OCI-LY1 (cell line): ENCODE measurements at regions not wholly inside any gene's neighbourhood (a gene's known extent, or its start where the extent isn't known, plus 50 kb on each side); places are given as distances from the start of the nearest gene placed in this dataset.

Experiments used
- H2AFZ ChIP-seq: fragments of 200-600 bp; sonication (generic), shearing (Covaris generic); 2 replicates; pipeline ENCODE4 v1.6.0; 2014; ENCODE audit warnings: antibody characterized with exemption, mild to moderate bottlenecking, low read length
- H3F3A ChIP-seq: fragments of 200-600 bp; sonication (generic), shearing (Covaris generic); 2 replicates; pipeline ENCODE4 v1.6.0; 2014; ENCODE audit warnings: mild to moderate bottlenecking, antibody characterized with exemption, low read length, moderate library complexity; ENCODE audit not compliant: insufficient read depth
- H3K27ac ChIP-seq: fragments of 200-600 bp; sonication (generic); 2 replicates; pipeline ENCODE4 v1.5.1; 2014; ENCODE audit warnings: low read length, mixed run types, mild to moderate bottlenecking, low read depth; ENCODE audit not compliant: poor library complexity, severe bottlenecking
- H3K27me3 ChIP-seq: fragments of 200-600 bp; sonication (generic); 2 replicates; pipeline ENCODE4 v1.6.0; 2014; ENCODE audit warnings: antibody characterized with exemption, mild to moderate bottlenecking, low read length, moderate library complexity; ENCODE audit not compliant: insufficient read depth
- H3K36me3 ChIP-seq: fragments of 200-600 bp; sonication (generic); 2 replicates; pipeline ENCODE4 v1.6.1; 2014; ENCODE audit warnings: mild to moderate bottlenecking, antibody characterized with exemption, low read length, moderate library complexity, mixed read lengths; ENCODE audit not compliant: insufficient read depth
- H3K4me1 ChIP-seq: fragments of 200-600 bp; sonication (generic); 2 replicates; pipeline ENCODE4 v1.5.1; 2014; ENCODE audit warnings: mild to moderate bottlenecking, low read length, moderate library complexity; ENCODE audit not compliant: insufficient read depth, severe bottlenecking
- H3K4me2 ChIP-seq: fragments of 200-600 bp; sonication (generic), shearing (Covaris generic); 2 replicates; pipeline ENCODE4 v1.6.1; 2014; ENCODE audit warnings: low read length
- H3K4me3 ChIP-seq: fragments of 200-600 bp; sonication (generic); 2 replicates; pipeline ENCODE4 v1.5.1; 2014; ENCODE audit warnings: low read length, low read depth, mild to moderate bottlenecking, mixed read lengths; ENCODE audit not compliant: poor library complexity, severe bottlenecking
- H3K79me2 ChIP-seq: fragments of 200-600 bp; shearing (Covaris generic); 2 replicates; pipeline ENCODE4 v1.6.1; 2016; ENCODE audit warnings: mixed run types, low read length, mixed read lengths; ENCODE audit not compliant: insufficient read depth
- H3K9ac ChIP-seq: fragments of 200-600 bp; sonication (generic), shearing (Covaris generic); 2 replicates; pipeline ENCODE4 v1.6.1; 2014; ENCODE audit warnings: mild to moderate bottlenecking, low read length, mixed read lengths
- H3K9me2 ChIP-seq: fragments of 200-600 bp; sonication (generic), shearing (Covaris generic); 2 replicates; pipeline ENCODE4 v1.6.1; 2014; ENCODE audit warnings: low read depth, mild to moderate bottlenecking, low read length, mixed read lengths
- H3K9me3 ChIP-seq: fragments of 200-600 bp; shearing (Covaris generic); 2 replicates; pipeline ENCODE4 v1.6.1; 2014; ENCODE audit warnings: low read length, mixed read lengths
- H4K20me1 ChIP-seq: fragments of 200-600 bp; sonication (generic), shearing (Covaris generic); 2 replicates; pipeline ENCODE4 v1.6.0; 2016; ENCODE audit warnings: mild to moderate bottlenecking, low read length; ENCODE audit not compliant: insufficient read depth
- EZH2 ChIP-seq: fragments of 200-600 bp; sonication (generic), shearing (Covaris generic); IDR thresholded peaks from 2 replicates; pipeline ENCODE4 v1.8.0; 2017; ENCODE audit warnings: borderline replicate concordance, mixed run types, mild to moderate bottlenecking, antibody characterized with exemption, low read length, moderate library complexity, mixed read lengths
- TF ChIP-seq, protein P1 (sequence below): fragments of 200-600 bp; sonication (generic), shearing (Covaris generic); IDR thresholded peaks from 2 replicates; pipeline ENCODE4 v1.5.1; 2017; ENCODE audit warnings: mild to moderate bottlenecking, antibody characterized with exemption, low read length, moderate library complexity, mixed read lengths

GRCh38 chr5:125440905-125441304, 694.5 kb upstream of the ZNF608 start:
- no peak overlapping the region for H3K9ac ChIP-seq
- TF ChIP-seq, protein P1, sequence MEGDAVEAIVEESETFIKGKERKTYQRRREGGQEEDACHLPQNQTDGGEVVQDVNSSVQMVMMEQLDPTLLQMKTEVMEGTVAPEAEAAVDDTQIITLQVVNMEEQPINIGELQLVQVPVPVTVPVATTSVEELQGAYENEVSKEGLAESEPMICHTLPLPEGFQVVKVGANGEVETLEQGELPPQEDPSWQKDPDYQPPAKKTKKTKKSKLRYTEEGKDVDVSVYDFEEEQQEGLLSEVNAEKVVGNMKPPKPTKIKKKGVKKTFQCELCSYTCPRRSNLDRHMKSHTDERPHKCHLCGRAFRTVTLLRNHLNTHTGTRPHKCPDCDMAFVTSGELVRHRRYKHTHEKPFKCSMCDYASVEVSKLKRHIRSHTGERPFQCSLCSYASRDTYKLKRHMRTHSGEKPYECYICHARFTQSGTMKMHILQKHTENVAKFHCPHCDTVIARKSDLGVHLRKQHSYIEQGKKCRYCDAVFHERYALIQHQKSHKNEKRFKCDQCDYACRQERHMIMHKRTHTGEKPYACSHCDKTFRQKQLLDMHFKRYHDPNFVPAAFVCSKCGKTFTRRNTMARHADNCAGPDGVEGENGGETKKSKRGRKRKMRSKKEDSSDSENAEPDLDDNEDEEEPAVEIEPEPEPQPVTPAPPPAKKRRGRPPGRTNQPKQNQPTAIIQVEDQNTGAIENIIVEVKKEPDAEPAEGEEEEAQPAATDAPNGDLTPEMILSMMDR = no peak
- TF ChIP-seq EZH2 = no peak
- no peak overlapping the region for H3K4me2 ChIP-seq
- H3F3A ChIP-seq = no peaks in the 10 kb centered on the region
- H2AFZ ChIP-seq = no peak overlapping the region
- H3K4me1 ChIP-seq = no peaks in the 10 kb centered on the region
- H3K9me3 ChIP-seq = 0 out of 2 replicates have a peak, but pooled peaks cover 6% of the 10 kb centered on the region
- H3K4me3 ChIP-seq = no peak overlapping the region
- no peak overlapping the region for H3K27ac ChIP-seq
- no peaks in the 10 kb centered on the region for H3K9me2 ChIP-seq
- no peaks in the 10 kb centered on the region for H3K36me3 ChIP-seq
- no peaks in the 10 kb centered on the region for H3K79me2 ChIP-seq
- H4K20me1 ChIP-seq = no peaks in the 10 kb centered on the region
- no peaks in the 10 kb centered on the region for H3K27me3 ChIP-seq

- Histone ChIP-seq H4K20me1 (no peaks in the 10 kb centered on the region), H3K4me3 (no peak overlapping the region), H3K4me2 (no peak overlapping the region), H2AFZ (no peak overlapping the region), H3K9me3 (0 out of 2 replicates have a peak, but pooled peaks cover 6% of the 10 kb centered on the region), H3K27me3 (no peaks in the 10 kb centered on the region), H3K4me1 (no peaks in the 10 kb centered on the region), H3K9ac (no peak overlapping the region), H3K36me3 (no peaks in the 10 kb centered on the region), H3F3A (no peaks in the 10 kb centered on the region), H3K9me2 (no peaks in the 10 kb centered on the region), H3K27ac (no peak overlapping the region), H3K79me2 (no peaks in the 10 kb centered on the region)
- TF ChIP-seq EZH2 = no peak
- TF ChIP-seq, protein P1 = no peak
These were observed 700.5 kb upstream of the ZNF608 start for GRCh38 chr5:125446986-125447385.

DNA sequence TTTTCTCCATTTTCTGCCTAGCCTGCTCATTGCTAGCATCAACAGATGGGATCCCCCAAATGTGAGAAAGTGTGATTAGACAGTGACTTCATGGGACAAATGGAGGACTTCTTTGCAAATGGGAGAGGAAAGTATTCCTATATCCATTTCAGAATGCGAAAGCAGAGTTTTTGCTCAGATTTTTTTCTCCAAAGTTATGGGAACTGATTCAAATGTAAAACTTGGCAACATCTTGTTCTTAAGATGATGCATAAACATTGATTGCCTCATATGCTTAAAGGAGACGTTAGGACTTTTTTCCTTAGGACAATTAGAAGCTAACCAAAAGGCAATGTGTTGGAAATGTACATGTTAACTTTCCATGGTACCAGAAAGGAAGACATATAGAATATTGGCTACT, 704.3 kb upstream of the ZNF608 start:
- H3K27ac ChIP-seq = no peak overlapping the region
- H2AFZ ChIP-seq = no peak overlapping the region
- no peaks in the 10 kb centered on the region for H3K9me2 ChIP-seq
- H3K36me3 ChIP-seq = no peaks in the 10 kb centered on the region
- no peaks in the 10 kb centered on the region for H3K27me3 ChIP-seq
- no peak overlapping the region for H3K9ac ChIP-seq
- no peak overlapping the region for H3K4me2 ChIP-seq
- TF ChIP-seq, protein P1 = no peak
- TF ChIP-seq EZH2 = no peak
- no peaks in the 10 kb centered on the region for H3K9me3 ChIP-seq
- H3K4me3 ChIP-seq = no peak overlapping the region
- H3F3A ChIP-seq = no peaks in the 10 kb centered on the region
- H4K20me1 ChIP-seq = no peaks in the 10 kb centered on the region
- H3K4me1 ChIP-seq = no peaks in the 10 kb centered on the region
- no peaks in the 10 kb centered on the region for H3K79me2 ChIP-seq
